HepG2 (cell line): ENCODE measurements at regions not wholly inside any gene's neighbourhood (a gene's known extent, or its start where the extent isn't known, plus 50 kb on each side); places are given as distances from the start of the nearest gene placed in this dataset.

Experiments used
- BORCS8-MEF2B ChIP-seq: sonication (generic); formaldehyde crosslinking; IDR thresholded peaks from 2 replicates; pipeline ENCODE4 v1.8.0; 2022; ENCODE audit warnings: mild to moderate bottlenecking, missing genetic modification reagents
- CHD2 ChIP-seq: IDR thresholded peaks from 2 replicates; pipeline ENCODE4 v1.6.1; 2011; ENCODE audit warnings: low read depth, low read length, improper control_type of control experiment
- EP300 ChIP-seq, 3 experiments: sonication (generic) in 1 of 3; formaldehyde crosslinking in 1 of 3; IDR thresholded peaks; 2 replicates each; pipeline versions ENCODE4 v1.5.1 to v1.6.1; 2011 to 2020; ENCODE audit warnings: low read depth in 2 of 3, low read length in 2 of 3, borderline replicate concordance in 1 of 3, improper control_type of control experiment in 1 of 3, mild to moderate bottlenecking in 1 of 3, missing genetic modification reagents in 1 of 3, moderate library complexity in 1 of 3
- JUNB ChIP-seq: sonication (generic); formaldehyde crosslinking; IDR thresholded peaks from 2 replicates; pipeline ENCODE4 v1.8.0; 2022; ENCODE audit warnings: missing genetic modification reagents, mild to moderate bottlenecking, borderline replicate concordance
- KLF13 ChIP-seq: sonication (generic); formaldehyde crosslinking; IDR thresholded peaks from 2 replicates; pipeline ENCODE4 v1.4.0; 2020; ENCODE audit warnings: mild to moderate bottlenecking, missing genetic modification reagents
- RELA ChIP-seq: sonication (generic); formaldehyde crosslinking; IDR thresholded peaks from 2 replicates; pipeline ENCODE4 v1.4.0; 2020; ENCODE audit warnings: missing genetic modification reagents
- SP2 ChIP-seq: sonication (generic); formaldehyde crosslinking; IDR thresholded peaks from 2 replicates; pipeline ENCODE4 v1.5.1; 2020; ENCODE audit warnings: mild to moderate bottlenecking, missing genetic modification reagents
- SRSF4 ChIP-seq: fragments of 200-400 bp; formaldehyde crosslinking; IDR thresholded peaks from one replicate; pipeline ENCODE4 v1.6.1; 2018; ENCODE audit warnings: mild to moderate bottlenecking, low read depth, low read length, moderate library complexity; ENCODE audit not compliant: poor library complexity, severe bottlenecking
- ZFP37 ChIP-seq: sonication (generic); formaldehyde crosslinking; IDR thresholded peaks from 2 replicates; pipeline ENCODE4 v1.4.0; 2020; ENCODE audit warnings: missing genetic modification reagents, borderline replicate concordance
- ZNF446 ChIP-seq: sonication (generic); formaldehyde crosslinking; IDR thresholded peaks from 2 replicates; pipeline ENCODE4 v1.5.0; 2020; ENCODE audit warnings: mild to moderate bottlenecking, missing genetic modification reagents
- ZNF672 ChIP-seq: sonication (generic); formaldehyde crosslinking; IDR thresholded peaks from 2 replicates; pipeline ENCODE4 v1.8.1; 2022; ENCODE audit warnings: missing genetic modification reagents
- TF ChIP-seq, protein P1 (sequence below): sonication (generic); formaldehyde crosslinking; IDR thresholded peaks from 2 replicates; pipeline ENCODE4 v1.5.0; 2020; ENCODE audit warnings: mild to moderate bottlenecking, missing genetic modification reagents, moderate library complexity

DNA sequence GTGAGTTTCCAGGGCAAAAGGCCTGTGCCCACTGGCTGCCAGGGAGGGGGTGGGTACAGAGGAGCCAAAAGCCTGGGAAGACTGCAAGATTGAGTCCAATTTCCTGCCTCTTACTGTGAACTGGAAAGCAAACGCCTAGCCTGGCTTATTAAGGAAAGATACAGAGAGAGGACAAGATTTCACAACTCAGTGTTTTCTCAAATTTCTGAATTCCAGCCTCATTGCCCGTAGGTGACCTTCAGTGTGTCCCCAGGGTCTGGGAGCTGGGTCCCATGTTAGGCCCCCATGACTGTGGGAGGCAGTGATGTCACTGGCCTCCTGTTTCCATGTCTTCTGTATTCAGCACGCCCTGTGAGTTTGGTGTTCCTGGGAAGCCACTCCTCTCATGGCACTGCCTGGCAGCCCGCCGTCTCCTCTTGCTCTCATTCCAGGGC, 60.6 kb upstream of the PTPN3 start:
- TF ChIP-seq, protein P1, sequence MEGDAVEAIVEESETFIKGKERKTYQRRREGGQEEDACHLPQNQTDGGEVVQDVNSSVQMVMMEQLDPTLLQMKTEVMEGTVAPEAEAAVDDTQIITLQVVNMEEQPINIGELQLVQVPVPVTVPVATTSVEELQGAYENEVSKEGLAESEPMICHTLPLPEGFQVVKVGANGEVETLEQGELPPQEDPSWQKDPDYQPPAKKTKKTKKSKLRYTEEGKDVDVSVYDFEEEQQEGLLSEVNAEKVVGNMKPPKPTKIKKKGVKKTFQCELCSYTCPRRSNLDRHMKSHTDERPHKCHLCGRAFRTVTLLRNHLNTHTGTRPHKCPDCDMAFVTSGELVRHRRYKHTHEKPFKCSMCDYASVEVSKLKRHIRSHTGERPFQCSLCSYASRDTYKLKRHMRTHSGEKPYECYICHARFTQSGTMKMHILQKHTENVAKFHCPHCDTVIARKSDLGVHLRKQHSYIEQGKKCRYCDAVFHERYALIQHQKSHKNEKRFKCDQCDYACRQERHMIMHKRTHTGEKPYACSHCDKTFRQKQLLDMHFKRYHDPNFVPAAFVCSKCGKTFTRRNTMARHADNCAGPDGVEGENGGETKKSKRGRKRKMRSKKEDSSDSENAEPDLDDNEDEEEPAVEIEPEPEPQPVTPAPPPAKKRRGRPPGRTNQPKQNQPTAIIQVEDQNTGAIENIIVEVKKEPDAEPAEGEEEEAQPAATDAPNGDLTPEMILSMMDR (CRISPR knock-in tag) = no peak
- TF ChIP-seq BORCS8-MEF2B (CRISPR knock-in tag) (no peak), ZNF446 (CRISPR knock-in tag) (no peak), KLF13 (CRISPR knock-in tag) (no peak), EP300 (IDR thresholded peaks at IDR 0.05; ENCODE audit: low read depth in 2 of 2, low read length in 2 of 2) (no peak), EP300 (CRISPR knock-in tag; IDR thresholded peaks at IDR 0.05; ENCODE audit: borderline replicate concordance) (no peak), CHD2 (no peak), ZFP37 (CRISPR knock-in tag) (no peak), SP2 (CRISPR knock-in tag) (no peak), JUNB (CRISPR knock-in tag) (no peak), RELA (CRISPR knock-in tag) (no peak), ZNF672 (CRISPR knock-in tag) (no peak), SRSF4 (no peak)
